Activated naive CD4-positive, alpha-beta T cell treated with anti-CD3 and anti-CD28 coated beads, Interleukin-2, amount 10 ng/mL, durations not matched to agents 7 days and 5 days (primary cell): ENCODE measurements at regions not wholly inside any gene's neighbourhood (a gene's known extent, or its start where the extent isn't known, plus 50 kb on each side); places are given as distances from the start of the nearest gene placed in this dataset.

Experiments
- CTCF ChIA-PET: fragments of 350-600 bp; sonication (Branson Sonifier 250); formaldehyde crosslinking; loops from one replicate; lab custom pipeline; 2021; ENCODE audit warnings: antibody characterized with exemption; lab: Charles Lee
- DNase-seq: peaks from one replicate; pipeline ENCODE4 v3.0.0-alpha.2; 2020
- H3K27ac Mint-ChIP-seq: one replicate; pipeline ENCODE4 v1.8.0; 2021; ENCODE audit warnings: mild to moderate bottlenecking, moderate library complexity, mixed read lengths
- H3K27me3 Mint-ChIP-seq: one replicate; pipeline ENCODE4 v1.8.0; 2021; ENCODE audit warnings: mild to moderate bottlenecking, mixed read lengths
- H3K36me3 Mint-ChIP-seq: one replicate; pipeline ENCODE4 v1.8.0; 2021; ENCODE audit warnings: mixed read lengths
- H3K4me1 Mint-ChIP-seq: one replicate; pipeline ENCODE4 v1.8.0; 2021; ENCODE audit warnings: mixed read lengths
- H3K4me3 Mint-ChIP-seq: one replicate; pipeline ENCODE4 v1.8.0; 2021; ENCODE audit warnings: mild to moderate bottlenecking, moderate library complexity, mixed read lengths
- H3K9me3 Mint-ChIP-seq: one replicate; pipeline ENCODE4 v1.8.0; 2021; ENCODE audit warnings: mixed read lengths

- Mint-ChIP-seq H3K27me3 (peaks cover 7% of the 10 kb centered on the region), H3K9me3 (no peaks in the 10 kb centered on the region), H3K4me1 (no peaks in the 10 kb centered on the region), H3K4me3 (no peak overlapping the region), H3K36me3 (no peaks in the 10 kb centered on the region), H3K27ac (no peak overlapping the region)
- no peak for DNase-seq
- CTCF ChIA-PET, result no interaction called here
Observed at GRCh38 chr1:14189381-14189780, 409.1 kb upstream of the KAZN start.

- no peak for DNase-seq
- no peak overlapping the region for H3K4me3 Mint-ChIP-seq
- no peaks in the 10 kb centered on the region for H3K4me1 Mint-ChIP-seq
- H3K36me3 Mint-ChIP-seq, result no peaks in the 10 kb centered on the region
- no peaks in the 10 kb centered on the region for H3K9me3 Mint-ChIP-seq
- H3K27me3 Mint-ChIP-seq, result peaks cover 5% of the 10 kb centered on the region
- CTCF ChIA-PET, result no interaction called here
- no peak overlapping the region for H3K27ac Mint-ChIP-seq
Observed at GRCh38 chr1:14190508-14190907, 408.0 kb upstream of the KAZN start.

GRCh38 chr1:14194511-14194910, 404.0 kb upstream of the KAZN start:
- no peak for DNase-seq
- no peaks in the 10 kb centered on the region for H3K4me1 Mint-ChIP-seq
- CTCF ChIA-PET, result no interaction called here
- H3K9me3 Mint-ChIP-seq, result no peaks in the 10 kb centered on the region
- H3K36me3 Mint-ChIP-seq, result no peaks in the 10 kb centered on the region
- H3K27ac Mint-ChIP-seq, result no peak overlapping the region
- no peaks in the 10 kb centered on the region for H3K27me3 Mint-ChIP-seq
- no peak overlapping the region for H3K4me3 Mint-ChIP-seq

GRCh38 chr1:14205066-14205465, 393.4 kb upstream of the KAZN start:
- CTCF ChIA-PET, result no interaction called here
- Mint-ChIP-seq H3K4me3 (no peak overlapping the region), H3K36me3 (no peaks in the 10 kb centered on the region), H3K9me3 (no peaks in the 10 kb centered on the region), H3K4me1 (no peaks in the 10 kb centered on the region), H3K27ac (no peak overlapping the region), H3K27me3 (peaks cover 9% of the 10 kb centered on the region)
- DNase-seq, result no peak

- DNase-seq, result no peak
- peaks cover 2% of the 10 kb centered on the region for H3K9me3 Mint-ChIP-seq
- no peaks in the 10 kb centered on the region for H3K4me1 Mint-ChIP-seq
- CTCF ChIA-PET, result no interaction called here
- no peak overlapping the region for H3K27ac Mint-ChIP-seq
- no peaks in the 10 kb centered on the region for H3K27me3 Mint-ChIP-seq
- H3K4me3 Mint-ChIP-seq, result no peak overlapping the region
- no peaks in the 10 kb centered on the region for H3K36me3 Mint-ChIP-seq
Observed at GRCh38 chr1:14215151-14215550, 383.3 kb upstream of the KAZN start.

GRCh38 chr1:14217384-14217783, 381.1 kb upstream of the KAZN start:
- Mint-ChIP-seq H3K27ac (no peak overlapping the region), H3K4me3 (no peak overlapping the region), H3K9me3 (peaks cover 2% of the 10 kb centered on the region), H3K36me3 (no peaks in the 10 kb centered on the region), H3K4me1 (no peaks in the 10 kb centered on the region), H3K27me3 (no peaks in the 10 kb centered on the region)
- CTCF ChIA-PET, result no interaction called here
- no peak for DNase-seq

GRCh38 chr1:14220324-14220723, 378.2 kb upstream of the KAZN start:
- Mint-ChIP-seq H3K27me3 (no peaks in the 10 kb centered on the region), H3K9me3 (peaks cover 2% of the 10 kb centered on the region), H3K4me1 (no peaks in the 10 kb centered on the region), H3K4me3 (no peak overlapping the region), H3K27ac (no peak overlapping the region), H3K36me3 (no peaks in the 10 kb centered on the region)
- CTCF ChIA-PET, result no interaction called here
- DNase-seq, result no peak

- CTCF ChIA-PET, result no interaction called here
- Mint-ChIP-seq H3K36me3 (no peaks in the 10 kb centered on the region), H3K4me1 (no peaks in the 10 kb centered on the region), H3K4me3 (no peak overlapping the region), H3K9me3 (peaks cover 2% of the 10 kb centered on the region), H3K27ac (no peak overlapping the region), H3K27me3 (no peaks in the 10 kb centered on the region)
- DNase-seq, result no peak
Observed at GRCh38 chr1:14220811-14221210, 377.7 kb upstream of the KAZN start.

GRCh38 chr1:14222086-14222485, 376.4 kb upstream of the KAZN start:
- Mint-ChIP-seq H3K36me3 (no peaks in the 10 kb centered on the region), H3K27ac (no peak overlapping the region), H3K9me3 (peaks cover 2% of the 10 kb centered on the region), H3K4me3 (no peak overlapping the region), H3K27me3 (no peaks in the 10 kb centered on the region), H3K4me1 (no peaks in the 10 kb centered on the region)
- DNase-seq, result no peak
- CTCF ChIA-PET, result no interaction called here

- Mint-ChIP-seq H3K27ac (no peak overlapping the region), H3K36me3 (no peaks in the 10 kb centered on the region), H3K4me1 (no peaks in the 10 kb centered on the region), H3K27me3 (no peaks in the 10 kb centered on the region), H3K4me3 (no peak overlapping the region), H3K9me3 (no peaks in the 10 kb centered on the region)
- DNase-seq, result no peak
- CTCF ChIA-PET, result interaction anchor here (0.8 kb wide), 1 partner anchor 222 kb away, joined by 3 read pairs; no protein-coding TSS in a partner anchor
Observed at GRCh38 chr1:14228677-14229076, 369.8 kb upstream of the KAZN start.

GRCh38 chr1:14233510-14233909, 365.0 kb upstream of the KAZN start:
- H3K9me3 Mint-ChIP-seq, result no peaks in the 10 kb centered on the region
- CTCF ChIA-PET, result no interaction called here
- no peak for DNase-seq
- no peak overlapping the region for H3K27ac Mint-ChIP-seq
- no peak overlapping the region for H3K4me3 Mint-ChIP-seq
- H3K4me1 Mint-ChIP-seq, result no peaks in the 10 kb centered on the region
- H3K27me3 Mint-ChIP-seq, result peaks cover 5% of the 10 kb centered on the region
- H3K36me3 Mint-ChIP-seq, result no peaks in the 10 kb centered on the region

- Mint-ChIP-seq H3K9me3 (no peaks in the 10 kb centered on the region), H3K27ac (no peak overlapping the region), H3K4me1 (no peaks in the 10 kb centered on the region), H3K27me3 (peaks cover 5% of the 10 kb centered on the region), H3K4me3 (no peak overlapping the region), H3K36me3 (no peaks in the 10 kb centered on the region)
- CTCF ChIA-PET, result no interaction called here
- DNase-seq, result no peak
Observed at GRCh38 chr1:14236097-14236496, 362.4 kb upstream of the KAZN start.

GRCh38 chr1:14238472-14239307, 359.8 kb upstream of the KAZN start:
- Mint-ChIP-seq H3K36me3 (no peaks in the 10 kb centered on the region), H3K4me1 (no peaks in the 10 kb centered on the region), H3K27me3 (peaks cover 5% of the 10 kb centered on the region), H3K4me3 (no peak overlapping the region), H3K9me3 (no peaks in the 10 kb centered on the region), H3K27ac (no peak overlapping the region)
- DNase-seq, result no peak
- CTCF ChIA-PET, result interaction anchor here (0.5 kb wide), 1 partner anchor 14 kb away, joined by 4 read pairs; no protein-coding TSS in a partner anchor

GRCh38 chr1:14240265-14240664, 358.2 kb upstream of the KAZN start:
- Mint-ChIP-seq H3K27ac (no peak overlapping the region), H3K9me3 (no peaks in the 10 kb centered on the region), H3K27me3 (peaks cover 5% of the 10 kb centered on the region), H3K36me3 (no peaks in the 10 kb centered on the region), H3K4me1 (no peaks in the 10 kb centered on the region), H3K4me3 (no peak overlapping the region)
- no peak for DNase-seq
- CTCF ChIA-PET, result no interaction called here

- Mint-ChIP-seq H3K27me3 (no peaks in the 10 kb centered on the region), H3K9me3 (no peaks in the 10 kb centered on the region), H3K36me3 (no peaks in the 10 kb centered on the region), H3K4me1 (no peaks in the 10 kb centered on the region), H3K4me3 (no peak overlapping the region), H3K27ac (no peak overlapping the region)
- CTCF ChIA-PET, result no interaction called here
- no peak for DNase-seq
Observed at GRCh38 chr1:14242123-14242522, 356.4 kb upstream of the KAZN start.
